GM19238 (cell line): ENCODE measurements at regions not wholly inside any gene's neighbourhood (a gene's known extent, or its start where the extent isn't known, plus 50 kb on each side); places are given as distances from the start of the nearest gene placed in this dataset.
"Not testable (repeated sequence)": the region's sequence is repeated elsewhere in the genome, so short reads cannot be mapped to it uniquely, and the experiment has no call there.

ENCODE experiments used
- DNase-seq: peaks from one replicate; pipeline ENCODE4 v3.0.0; 2011; ENCODE audit warnings: low spot score; ENCODE audit not compliant: insufficient read length

- no peak for DNase-seq
These were observed 170.4 kb upstream of the THSD7A start for GRCh38 chr7:12002428-12002827.

GRCh38 chr7:12004581-12004980, 172.6 kb upstream of the THSD7A start:
- DNase-seq, result no peak

DNA sequence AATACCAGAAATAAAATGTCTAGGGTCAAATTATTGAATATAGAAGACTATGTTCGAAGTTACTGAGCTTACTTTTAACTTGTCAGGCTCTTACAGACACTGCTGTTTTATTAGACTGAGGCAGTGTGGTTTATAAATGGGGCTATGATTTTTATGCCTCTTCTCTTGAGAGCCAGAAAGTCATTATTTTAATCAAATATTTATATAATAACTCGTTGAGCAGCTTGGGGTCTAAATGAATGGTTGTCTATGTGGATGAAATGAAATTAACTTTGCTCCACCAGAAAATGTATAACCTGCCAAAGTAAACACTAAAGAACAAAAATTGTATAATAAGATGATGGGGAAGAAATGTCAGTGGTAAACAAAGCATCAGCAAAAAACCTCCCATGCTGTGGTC, 175.6 kb upstream of the THSD7A start:
- DNase-seq, result no peak

- no peak for DNase-seq
These were observed 182.0 kb upstream of the THSD7A start for GRCh38 chr7:12013983-12014382.

DNA sequence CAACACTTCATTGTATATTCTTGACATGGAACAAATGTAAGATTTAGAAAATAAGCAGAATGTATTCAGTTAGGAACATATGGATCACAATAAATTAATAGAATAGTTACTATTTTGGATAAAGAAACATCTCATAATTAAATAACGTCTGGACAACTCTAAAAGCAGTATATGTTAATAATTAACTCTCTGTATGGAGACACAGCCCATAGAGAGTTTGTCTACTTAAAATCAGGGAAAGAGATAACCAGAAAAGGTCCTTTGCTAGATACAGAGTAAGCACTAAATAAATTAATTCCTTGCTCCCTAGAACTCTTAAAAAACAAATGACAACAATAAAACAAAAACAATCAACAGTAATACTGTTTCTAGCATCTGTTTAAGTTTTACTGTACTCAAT, 184.4 kb upstream of the THSD7A start:
- no peak for DNase-seq

GRCh38 chr7:12017046-12017445, 185.0 kb upstream of the THSD7A start:
- DNase-seq, result no peak

- DNase-seq, result not testable (repeated sequence)
These were observed 189.1 kb upstream of the TMEM106B start for GRCh38 chr7:12022011-12022410.

- no peak for DNase-seq
These were observed 185.8 kb upstream of the TMEM106B start for GRCh38 chr7:12025246-12025645.

DNA sequence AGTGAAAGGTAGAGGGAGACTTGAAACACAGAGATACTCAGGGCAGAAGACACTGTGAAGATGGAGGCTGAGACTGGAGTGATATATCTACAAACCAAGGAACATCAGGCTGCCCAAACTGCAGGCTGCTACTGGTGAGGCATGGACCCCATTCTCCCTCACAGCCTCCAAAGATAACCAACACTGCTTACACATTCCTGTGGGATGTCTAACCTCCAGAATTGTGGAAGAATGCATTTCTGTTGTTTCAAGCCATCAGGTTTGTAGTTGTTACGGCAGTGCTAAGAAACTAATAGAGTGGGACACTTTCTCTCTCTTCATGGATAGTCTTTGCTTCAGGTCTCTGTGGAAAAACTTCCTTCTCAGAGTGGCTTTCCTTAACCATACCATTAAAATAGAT, 182.6 kb upstream of the TMEM106B start:
- no peak for DNase-seq

GRCh38 chr7:12030116-12030515, 181.0 kb upstream of the TMEM106B start:
- DNase-seq, result no peak

- no peak for DNase-seq
These were observed 179.9 kb upstream of the TMEM106B start for GRCh38 chr7:12031186-12031585.

DNA sequence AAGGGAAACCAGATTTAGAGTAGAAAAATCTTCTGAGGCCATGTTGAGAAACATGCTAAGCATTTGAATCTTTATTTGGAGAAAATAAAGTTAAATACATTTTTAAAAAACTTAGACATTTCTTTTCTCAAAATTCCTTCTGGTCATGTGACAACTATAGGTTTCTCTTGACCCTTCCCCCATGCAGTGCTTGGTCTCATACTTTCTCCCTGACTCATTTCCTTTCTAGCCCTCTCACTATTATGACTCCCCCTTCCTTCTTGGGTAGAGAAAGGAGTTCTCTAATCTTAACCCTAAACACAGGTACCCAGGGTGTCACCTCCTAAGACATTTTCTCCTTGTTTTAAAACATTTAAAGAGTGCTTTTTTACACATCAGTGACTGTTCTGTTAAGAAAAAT, 179.5 kb upstream of the TMEM106B start:
- DNase-seq, result no peak

DNA sequence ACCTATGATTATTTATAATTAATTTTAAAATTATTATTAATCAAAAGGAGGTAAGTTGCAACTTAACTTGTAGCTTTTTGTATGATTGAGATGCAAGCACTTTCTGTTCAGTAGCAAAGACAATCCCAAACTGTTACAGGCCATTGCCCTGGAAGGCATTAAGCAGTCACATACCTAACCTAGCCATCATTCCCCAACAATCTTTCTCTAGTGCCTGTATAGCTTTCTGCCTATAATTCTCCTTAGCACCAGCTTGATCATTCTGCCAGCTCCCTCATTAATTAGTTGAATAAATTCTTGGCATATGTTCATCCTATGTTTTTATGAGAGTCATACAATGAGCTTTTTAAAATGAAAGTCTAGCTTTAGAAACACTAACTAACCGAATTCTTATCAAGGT, 178.9 kb upstream of the TMEM106B start:
- no peak for DNase-seq

- DNase-seq, result not testable (repeated sequence)
These were observed 167.6 kb upstream of the TMEM106B start for GRCh38 chr7:12043457-12043856.

GRCh38 chr7:12052211-12052610, 158.9 kb upstream of the TMEM106B start:
- no peak for DNase-seq

- DNase-seq, result no peak
These were observed 157.5 kb upstream of the TMEM106B start for GRCh38 chr7:12053561-12053960.

DNA sequence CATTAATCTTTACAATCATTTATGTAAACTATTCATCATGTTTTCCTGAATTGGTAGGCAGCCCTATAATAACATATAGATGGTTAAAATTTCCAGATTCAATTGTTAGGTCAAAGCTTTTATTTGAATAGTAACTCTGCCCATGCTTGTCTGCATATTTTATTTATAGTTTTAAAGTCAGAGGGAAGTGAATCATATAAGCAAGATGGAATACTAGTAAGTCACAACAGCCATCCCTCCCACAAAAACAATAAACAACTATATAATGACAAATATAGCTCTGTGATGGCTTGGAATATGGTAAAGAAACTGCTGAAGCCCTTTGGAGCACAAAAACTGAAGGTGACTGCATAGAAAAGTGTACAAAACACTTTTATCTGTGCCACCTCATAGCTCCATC, 156.3 kb upstream of the TMEM106B start:
- no peak for DNase-seq

GRCh38 chr7:12056381-12056780, 154.7 kb upstream of the TMEM106B start:
- no peak for DNase-seq

DNA sequence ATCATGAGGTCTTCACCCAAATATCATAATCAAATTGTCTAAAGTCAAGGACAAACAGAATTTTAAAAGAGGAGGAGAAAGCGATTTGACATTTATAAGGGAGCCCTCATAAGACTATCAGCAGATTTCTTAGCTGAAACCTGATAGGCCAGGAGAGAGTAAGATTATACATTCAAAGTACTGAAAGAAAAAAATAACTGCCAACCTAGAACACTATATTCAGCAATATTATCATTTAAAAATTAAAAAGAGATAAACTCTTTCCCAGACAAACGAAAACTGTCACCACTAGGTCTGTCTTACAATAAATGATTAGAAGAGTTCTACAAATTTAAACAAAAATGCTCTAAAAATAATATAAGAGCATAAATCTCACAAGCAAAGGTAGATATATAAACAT, 154.1 kb upstream of the TMEM106B start:
- DNase-seq, result no peak

DNA sequence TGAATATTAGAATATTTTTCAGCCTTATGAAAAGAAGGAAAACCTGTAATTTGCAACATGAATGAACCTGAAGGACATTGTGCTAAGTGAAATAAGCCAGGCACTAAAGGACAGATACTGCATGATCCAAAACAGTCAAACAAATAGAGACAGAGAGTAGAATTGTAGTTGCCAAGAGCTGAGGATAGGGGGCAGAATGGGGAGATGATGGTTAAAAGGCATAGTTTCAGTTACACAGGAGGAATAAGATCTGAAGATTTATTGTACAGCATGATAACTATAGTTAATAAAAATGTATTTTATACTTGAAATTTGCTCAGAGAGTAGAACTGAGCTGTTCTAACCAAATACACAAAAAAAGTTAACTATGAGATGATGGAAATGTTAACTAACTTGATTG, 149.0 kb upstream of the TMEM106B start:
- no peak for DNase-seq

DNA sequence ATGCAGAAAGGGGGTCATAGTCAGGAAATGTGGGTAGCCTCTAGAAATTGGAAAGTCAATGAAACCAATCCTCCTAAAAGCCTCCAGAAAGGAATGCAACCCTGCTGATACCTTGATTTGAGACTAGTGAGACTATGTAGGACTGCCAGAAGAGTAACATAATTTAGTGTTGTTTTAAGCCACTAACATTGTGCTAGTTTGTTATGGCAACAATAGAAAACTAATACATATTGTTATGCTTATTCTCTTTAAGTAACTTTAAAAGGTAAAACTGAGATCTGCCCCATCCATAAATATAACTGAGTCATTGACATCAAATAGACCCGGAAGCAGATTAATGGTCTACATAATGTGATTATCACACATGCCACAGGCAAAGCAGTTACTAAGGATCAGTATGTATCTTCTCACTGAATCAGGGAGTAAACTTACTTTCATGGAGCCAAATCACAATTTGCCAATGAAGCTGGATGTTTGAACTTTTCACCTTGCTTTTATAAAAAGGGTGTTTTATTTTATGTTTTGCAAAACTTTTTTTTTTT, 146.4 kb upstream of the TMEM106B start:
- DNase-seq, result no peak

GRCh38 chr7:12066004-12066403, 145.1 kb upstream of the TMEM106B start:
- no peak for DNase-seq

- no peak for DNase-seq
These were observed 144.6 kb upstream of the TMEM106B start for GRCh38 chr7:12066521-12066920.

GRCh38 chr7:12067156-12067831, 143.8 kb upstream of the TMEM106B start:
- peak; percentile 1 for DNase-seq
